GM13976 (cell line): ENCODE measurements at regions not wholly inside any gene's neighbourhood (a gene's known extent, or its start where the extent isn't known, plus 50 kb on each side); places are given as distances from the start of the nearest gene placed in this dataset.

Source experiments
- DNase-seq: peaks from one replicate; pipeline ENCODE4 v3.0.0; 2012; ENCODE audit warnings: low spot score
- CTCF ChIP-seq: IDR thresholded peaks from 2 replicates; pipeline ENCODE4 v1.5.1; 2012; ENCODE audit warnings: borderline replicate concordance, mild to moderate bottlenecking; ENCODE audit not compliant: insufficient read depth; ENCODE audit errors: extremely low read depth, missing control alignments, control extremely low read depth
- in situ Hi-C: fragments of 300-500 bp; cut with MboI; formaldehyde crosslinking; loops from one replicate; pipeline ENCODE4 v1.12.0; 2022; ENCODE audit warnings: low sequenced_read_pairs, mixed read lengths, inconsistent platforms; ENCODE audit not compliant: unreplicated experiment

DNA sequence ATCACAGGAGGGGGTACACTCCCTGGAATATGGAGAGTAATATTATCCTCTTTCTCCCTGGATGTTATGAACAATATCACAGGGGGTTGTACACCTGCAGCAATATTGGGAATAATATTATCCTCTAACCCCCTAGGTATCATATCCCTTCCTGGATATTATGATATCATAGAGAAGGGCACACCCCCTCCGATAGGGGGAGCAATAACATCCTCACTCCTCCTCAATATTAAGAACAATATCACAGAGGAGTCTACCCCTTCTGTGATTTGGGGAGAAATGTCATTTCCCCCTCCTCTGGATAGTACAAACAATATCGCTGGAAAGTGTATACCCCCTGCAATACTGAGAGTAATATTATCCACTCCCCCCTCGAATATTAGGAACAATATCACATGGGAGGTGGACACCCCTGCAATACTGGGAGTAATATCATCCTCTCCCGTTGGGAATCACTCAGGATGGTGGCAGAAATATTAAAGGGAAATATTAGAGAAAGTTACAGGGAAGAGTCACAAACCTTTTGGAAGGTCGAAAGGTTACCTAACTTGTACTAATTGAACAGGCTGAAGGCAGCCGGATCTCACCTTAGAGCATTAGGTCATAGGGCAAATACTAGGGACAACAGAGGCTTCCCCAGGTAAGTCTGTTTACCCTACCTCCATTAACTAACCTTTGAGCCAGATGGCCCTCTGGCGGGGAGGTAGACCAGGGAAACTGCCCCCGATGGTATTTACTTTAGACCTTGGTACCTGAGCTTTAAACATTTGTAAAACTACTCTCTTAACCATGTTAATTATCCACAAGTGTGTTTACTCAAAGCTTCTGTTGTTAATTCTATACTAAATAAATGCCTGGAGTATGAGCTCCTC, 57.5 kb upstream of the FREM1 start:
- in situ Hi-C loops = no loop called here
- DNase-seq = no peak
- no peak for TF ChIP-seq CTCF

DNA sequence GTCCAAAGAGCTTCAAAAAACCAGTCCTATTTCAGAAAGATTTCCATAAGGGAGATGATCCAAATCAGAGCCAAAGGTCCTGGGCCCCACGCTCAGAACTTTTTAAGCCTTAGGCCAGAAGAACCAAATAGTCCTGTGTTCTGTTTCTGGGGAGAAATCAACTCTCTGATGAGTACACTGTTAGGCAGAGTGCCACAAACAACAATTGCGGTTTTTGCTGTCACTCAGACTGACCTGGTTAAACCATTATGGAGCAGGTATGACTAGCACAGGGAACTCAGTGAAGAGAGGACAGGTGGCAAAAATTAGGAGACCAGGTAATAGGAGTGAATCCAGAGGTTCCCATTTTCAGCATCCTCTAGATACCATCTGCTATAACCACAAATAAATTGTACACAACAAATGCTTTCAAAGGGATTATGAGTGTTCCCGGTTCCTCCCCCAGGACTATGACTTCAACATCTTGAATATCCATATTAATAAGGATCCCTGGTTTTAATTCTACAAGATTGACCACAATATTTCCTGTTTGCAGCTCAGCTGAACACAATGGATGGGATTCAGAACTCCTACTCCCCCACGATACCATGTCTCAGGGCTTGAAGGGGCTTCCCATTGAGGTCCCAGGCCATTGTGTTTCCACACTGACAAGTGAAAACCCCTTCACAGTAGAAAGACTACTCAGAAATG, 52.1 kb upstream of the FREM1 start:
- DNase-seq = no peak
- in situ Hi-C loops = no loop called here
- no peak for TF ChIP-seq CTCF

GRCh38 chr9:14961372-14962068, 51.3 kb upstream of the FREM1 start:
- no peak for TF ChIP-seq CTCF
- in situ Hi-C loops = no loop called here
- DNase-seq = no peak

GRCh38 chr9:14960881-14961280, 50.7 kb upstream of the FREM1 start:
- no peak for DNase-seq
- in situ Hi-C loops = no loop called here

More at GRCh38 chr9:14960881-14961280, 50.7 kb upstream of the FREM1 start:
- TF ChIP-seq CTCF = no peak
